Endothelial cell of umbilical vein (primary cell): ENCODE measurements at regions not wholly inside any gene's neighbourhood (a gene's known extent, or its start where the extent isn't known, plus 50 kb on each side); places are given as distances from the start of the nearest gene placed in this dataset.

Experiments
- BruUV-seq: library from RNA; stranded (reverse); fragments of 400-500 nt; replicated peaks from 2 replicates; lab custom pipeline; 2021; lab: Mats Ljungman, UMichigan
- CTCF ChIA-PET: fragments of 300-600, 350-600 bp; sonication (Branson Sonifier 250); formaldehyde crosslinking; loops from one replicate; lab custom pipeline; 2021; ENCODE audit warnings: antibody characterized with exemption, inconsistent platforms; lab: Charles Lee
- POLR2A ChIA-PET: fragments of 300-600, 350-600 bp; sonication (Branson Sonifier 250); formaldehyde crosslinking; loops from one replicate; lab custom pipeline; 2021; ENCODE audit warnings: antibody characterized with exemption, inconsistent platforms; lab: Charles Lee
- DNase-seq: peaks from one replicate; pipeline ENCODE4 v3.0.0-alpha.2; 2011; ENCODE audit warnings: low read depth, low spot score
- FAIRE-seq: peaks from 2 replicates; lab custom pipeline; 2011; peaks lifted over from hg19 to GRCh38; lab: Jason Lieb, UNC
- H2AFZ ChIP-seq: 2 replicates; pipeline ENCODE4 v1.6.0; 2012; ENCODE audit warnings: low read depth, low read length, control low read depth, inconsistent platforms
- H3K27ac ChIP-seq: 2 replicates; pipeline ENCODE4 v1.5.1; 2011; ENCODE audit warnings: low read depth, mild to moderate bottlenecking, control low read depth, low read length, moderate library complexity; ENCODE audit not compliant: insufficient read depth
- H3K27me3 ChIP-seq, 2 experiments: 2 replicates each; pipeline versions ENCODE4 v1.6.0 to v1.6.1; 2011; ENCODE audit warnings: low read length in 2 of 2, mixed read lengths in 1 of 2; ENCODE audit not compliant: control insufficient read depth in 2 of 2, insufficient read depth in 2 of 2
- H3K36me3 ChIP-seq, 2 experiments: 2 replicates in 1 of 2; 3 replicates in 1 of 2; pipeline ENCODE4 v1.5.1; 2011; ENCODE audit warnings: low read length in 2 of 2, mild to moderate bottlenecking in 1 of 2, moderate library complexity in 1 of 2; ENCODE audit not compliant: control insufficient read depth in 2 of 2, insufficient read depth in 2 of 2; ENCODE audit errors: extremely low read depth in 1 of 2
- H3K4me1 ChIP-seq: 3 replicates; pipeline ENCODE4 v1.5.1; 2011; ENCODE audit warnings: mild to moderate bottlenecking, low read length; ENCODE audit not compliant: control insufficient read depth, insufficient read depth; ENCODE audit errors: extremely low read depth
- H3K4me2 ChIP-seq: 2 replicates; pipeline ENCODE4 v1.6.1; 2011; ENCODE audit warnings: low read length, control low read depth, mixed read lengths; ENCODE audit not compliant: insufficient read depth
- H3K4me3 ChIP-seq, 3 experiments: fragments of 200-600 bp in 1 of 3; sonication (generic), shearing (Covaris generic) in 1 of 3; replicated peaks in 1 of 3; 2 replicates each; pipeline ENCODE4 v1.5.1; 2011 to 2016; ENCODE audit warnings: control low read depth in 3 of 3, low read length in 3 of 3, mild to moderate bottlenecking in 2 of 3, inconsistent platforms in 1 of 3, low read depth in 1 of 3, moderate library complexity in 1 of 3; ENCODE audit not compliant: insufficient read depth in 1 of 3
- H3K79me2 ChIP-seq: 2 replicates; pipeline ENCODE4 v1.6.0; 2012; ENCODE audit warnings: low read length, inconsistent platforms; ENCODE audit not compliant: control insufficient read depth, insufficient read depth
- H3K9ac ChIP-seq: replicated peaks from 2 replicates; pipeline ENCODE3; 2011; ENCODE audit warnings: low read length, control low read depth; ENCODE audit not compliant: insufficient read depth; ENCODE audit errors: extremely low read depth
- H3K9me1 ChIP-seq: replicated peaks from 3 replicates; pipeline ENCODE4 v1.6.0; 2011; ENCODE audit warnings: mild to moderate bottlenecking, low read length; ENCODE audit not compliant: control insufficient read depth, insufficient read depth; ENCODE audit errors: extremely low read depth
- H3K9me3 ChIP-seq: replicated peaks from 2 replicates; pipeline ENCODE4 v1.5.1; 2012; ENCODE audit warnings: low read length, inconsistent platforms; ENCODE audit not compliant: control insufficient read depth, insufficient read depth
- H4K20me1 ChIP-seq: replicated peaks from 2 replicates; pipeline ENCODE3; 2011; ENCODE audit warnings: mild to moderate bottlenecking, low read length; ENCODE audit not compliant: control insufficient read depth, insufficient read depth; ENCODE audit errors: extremely low read depth
- EZH2 ChIP-seq: IDR thresholded peaks from 2 replicates; pipeline ENCODE4 v1.6.1; 2012; ENCODE audit warnings: borderline replicate concordance, low read depth, mild to moderate bottlenecking, moderate library complexity, low read length, inconsistent platforms; ENCODE audit not compliant: severe bottlenecking
- FOS ChIP-seq: IDR thresholded peaks from 2 replicates; pipeline ENCODE4 v1.6.1; 2011; ENCODE audit warnings: mild to moderate bottlenecking, low read length, moderate library complexity, borderline replicate concordance; ENCODE audit not compliant: insufficient read depth
- GATA2 ChIP-seq: IDR thresholded peaks from 2 replicates; pipeline ENCODE4 v1.7.0; 2011; ENCODE audit warnings: low read depth, mild to moderate bottlenecking, moderate library complexity, mixed read lengths, low read length; ENCODE audit not compliant: insufficient read length, insufficient read depth
- JUN ChIP-seq: IDR thresholded peaks from 2 replicates; pipeline ENCODE4 v1.6.1; 2011; ENCODE audit warnings: borderline replicate concordance, low read depth; ENCODE audit not compliant: insufficient read length, insufficient read depth
- MYC ChIP-seq: IDR thresholded peaks from one replicate; pipeline ENCODE4 v1.6.1; 2011; ENCODE audit warnings: mild to moderate bottlenecking, low read depth, low read length
- POLR2A ChIP-seq: IDR thresholded peaks from 2 replicates; pipeline ENCODE4 v1.6.1; 2012; ENCODE audit warnings: low read depth, mild to moderate bottlenecking, control low read depth, low read length
- POLR2AphosphoS5 ChIP-seq: IDR thresholded peaks from 2 replicates; pipeline ENCODE4 v1.6.1; 2012; ENCODE audit warnings: low read depth, mild to moderate bottlenecking, control low read depth, low read length, moderate library complexity; ENCODE audit not compliant: insufficient read depth
- dilution Hi-C: fragments of 300-500 bp; cut with MboI; formaldehyde crosslinking; loops from one replicate; pipeline ENCODE4 v1.15.0; 2019; ENCODE audit warnings: low sequenced_read_pairs; ENCODE audit not compliant: extremely low pct_ligation_motif_present
- intact Hi-C: fragments of 100-400 bp; cut with micrococcal nuclease; formaldehyde crosslinking; loops from one replicate; pipeline ENCODE4 v1.10.0; 2022
- TF ChIP-seq, protein P1 (sequence below), 2 donors: IDR thresholded peaks; 1 replicate in 1 of 2; 2 replicates in 1 of 2; pipeline ENCODE4 v1.5.1; 2011; ENCODE audit warnings: low read length in 2 of 2, mild to moderate bottlenecking in 2 of 2, moderate library complexity in 2 of 2, control low read depth in 1 of 2, inconsistent platforms in 1 of 2, low read depth in 1 of 2; ENCODE audit not compliant: insufficient read depth in 1 of 2; ENCODE audit errors: extremely low read depth in 1 of 2
- TF ChIP-seq, protein P2 (sequence below): IDR thresholded peaks from 2 replicates; pipeline ENCODE4 v1.6.1; 2011; ENCODE audit not compliant: insufficient read depth, insufficient read length

DNA sequence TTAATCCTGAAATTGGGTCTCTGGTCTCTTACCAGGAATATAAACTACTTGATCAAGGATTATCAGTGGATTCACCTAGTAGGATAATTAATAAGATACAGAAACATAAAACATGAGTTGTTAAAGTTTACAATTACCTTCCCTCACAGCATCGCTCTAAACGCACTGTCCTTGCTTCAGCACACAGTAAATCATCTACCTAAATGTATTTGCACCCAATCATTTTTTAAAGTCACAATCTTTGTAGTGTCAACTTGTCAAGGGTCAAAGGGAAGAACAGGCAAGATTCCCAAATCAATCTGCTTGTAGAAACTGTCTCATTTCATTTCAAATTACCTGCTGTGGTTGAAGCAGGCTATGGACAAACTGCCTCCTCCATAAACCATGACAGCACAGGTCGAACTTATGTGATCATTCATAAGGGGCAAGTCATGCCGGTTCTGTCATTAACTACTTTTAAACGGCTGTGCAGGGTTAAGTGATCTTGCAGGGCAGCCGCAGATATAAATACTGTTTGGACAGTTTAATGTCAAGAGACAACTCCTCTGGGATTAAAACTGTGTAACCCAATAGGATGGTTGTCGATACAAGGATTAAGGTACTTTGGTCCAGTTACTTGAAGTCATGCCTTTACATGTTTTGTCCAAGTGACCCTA is 93.6 kb downstream of the ZNF281 start:
- DNase-seq (no peak), FAIRE-seq (no peak)
- Histone ChIP-seq H3K36me3 (no peaks in the 10 kb centered on the region), H3K4me1 (peaks cover 4% of the 10 kb centered on the region), H3K9ac (no peak overlapping the region), H3K27me3 (peaks cover 0 to 5% of the 10 kb centered on the region in 2 experiments), H4K20me1 (no peaks in the 10 kb centered on the region), H3K4me3 (no peak overlapping the region), H3K9me3 (no peaks in the 10 kb centered on the region), H3K27ac (no peak overlapping the region), H2AFZ (no peak overlapping the region), H3K9me1 (no peaks in the 10 kb centered on the region), H3K4me2 (no peak overlapping the region), H3K79me2 (no peaks in the 10 kb centered on the region)
- no TSS peak for BruUV-seq
- ChIA-PET CTCF (interaction anchor here (1.3 kb wide), 1 partner anchor 12 kb away, joined by 3 read pairs; no protein-coding TSS in a partner anchor), POLR2A (no interaction called here)
- dilution Hi-C loops, result no loop called here
- TF ChIP-seq, protein P1, sequence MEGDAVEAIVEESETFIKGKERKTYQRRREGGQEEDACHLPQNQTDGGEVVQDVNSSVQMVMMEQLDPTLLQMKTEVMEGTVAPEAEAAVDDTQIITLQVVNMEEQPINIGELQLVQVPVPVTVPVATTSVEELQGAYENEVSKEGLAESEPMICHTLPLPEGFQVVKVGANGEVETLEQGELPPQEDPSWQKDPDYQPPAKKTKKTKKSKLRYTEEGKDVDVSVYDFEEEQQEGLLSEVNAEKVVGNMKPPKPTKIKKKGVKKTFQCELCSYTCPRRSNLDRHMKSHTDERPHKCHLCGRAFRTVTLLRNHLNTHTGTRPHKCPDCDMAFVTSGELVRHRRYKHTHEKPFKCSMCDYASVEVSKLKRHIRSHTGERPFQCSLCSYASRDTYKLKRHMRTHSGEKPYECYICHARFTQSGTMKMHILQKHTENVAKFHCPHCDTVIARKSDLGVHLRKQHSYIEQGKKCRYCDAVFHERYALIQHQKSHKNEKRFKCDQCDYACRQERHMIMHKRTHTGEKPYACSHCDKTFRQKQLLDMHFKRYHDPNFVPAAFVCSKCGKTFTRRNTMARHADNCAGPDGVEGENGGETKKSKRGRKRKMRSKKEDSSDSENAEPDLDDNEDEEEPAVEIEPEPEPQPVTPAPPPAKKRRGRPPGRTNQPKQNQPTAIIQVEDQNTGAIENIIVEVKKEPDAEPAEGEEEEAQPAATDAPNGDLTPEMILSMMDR (IDR thresholded peaks at IDR 0.05; ENCODE audit: extremely low read depth in 1 of 2, insufficient read depth in 1 of 2, low read depth in 1 of 2, low read length in 2 of 2), result no peak
- TF ChIP-seq FOS (no peak), GATA2 (no peak), POLR2A (no peak), EZH2 (no peak), JUN (no peak), MYC (no peak), POLR2AphosphoS5 (no peak)
- TF ChIP-seq, protein P2, sequence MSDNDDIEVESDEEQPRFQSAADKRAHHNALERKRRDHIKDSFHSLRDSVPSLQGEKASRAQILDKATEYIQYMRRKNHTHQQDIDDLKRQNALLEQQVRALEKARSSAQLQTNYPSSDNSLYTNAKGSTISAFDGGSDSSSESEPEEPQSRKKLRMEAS, result no peak
- intact Hi-C loops, result no loop called here
